ENCODE measurements at regions not wholly inside any gene's neighbourhood (a gene's known extent, or its start where the extent isn't known, plus 50 kb on each side); places are given as distances from the start of the nearest gene placed in this dataset.

DNA sequence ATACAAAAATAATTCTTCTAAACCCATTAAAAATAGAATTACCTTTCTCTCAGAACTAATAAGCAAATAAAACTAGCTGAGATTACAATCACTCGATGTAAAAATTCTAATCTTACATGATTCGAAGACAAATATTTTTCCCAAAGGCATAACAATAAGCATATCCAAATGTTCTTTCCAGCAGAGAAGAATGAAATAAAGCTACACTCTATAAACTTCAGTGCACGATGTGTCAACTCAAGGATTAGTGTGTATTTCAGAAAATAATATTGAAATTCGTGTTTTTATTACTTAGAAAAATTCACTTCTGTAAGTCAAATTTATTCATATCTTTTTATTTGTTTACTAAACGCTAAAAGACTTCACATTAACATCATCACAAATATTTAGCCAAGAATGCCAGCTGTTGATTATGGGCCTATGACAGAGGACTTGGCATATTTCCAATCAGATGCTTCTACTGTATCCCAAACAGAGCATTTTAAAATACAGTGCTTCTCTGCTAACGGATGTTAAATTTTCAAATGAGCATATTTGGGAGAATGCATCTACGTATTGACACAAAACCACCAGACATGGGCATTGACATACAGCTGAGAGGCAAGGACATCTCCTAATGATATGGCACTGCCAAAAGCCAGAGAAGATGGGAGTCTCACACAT, 54.7 kb upstream of the PDE7B start:
- TF ChIP-seq POLR2A (IDR thresholded peaks at IDR 0.05), result no peak
- TF ChIP-seq, protein P1, sequence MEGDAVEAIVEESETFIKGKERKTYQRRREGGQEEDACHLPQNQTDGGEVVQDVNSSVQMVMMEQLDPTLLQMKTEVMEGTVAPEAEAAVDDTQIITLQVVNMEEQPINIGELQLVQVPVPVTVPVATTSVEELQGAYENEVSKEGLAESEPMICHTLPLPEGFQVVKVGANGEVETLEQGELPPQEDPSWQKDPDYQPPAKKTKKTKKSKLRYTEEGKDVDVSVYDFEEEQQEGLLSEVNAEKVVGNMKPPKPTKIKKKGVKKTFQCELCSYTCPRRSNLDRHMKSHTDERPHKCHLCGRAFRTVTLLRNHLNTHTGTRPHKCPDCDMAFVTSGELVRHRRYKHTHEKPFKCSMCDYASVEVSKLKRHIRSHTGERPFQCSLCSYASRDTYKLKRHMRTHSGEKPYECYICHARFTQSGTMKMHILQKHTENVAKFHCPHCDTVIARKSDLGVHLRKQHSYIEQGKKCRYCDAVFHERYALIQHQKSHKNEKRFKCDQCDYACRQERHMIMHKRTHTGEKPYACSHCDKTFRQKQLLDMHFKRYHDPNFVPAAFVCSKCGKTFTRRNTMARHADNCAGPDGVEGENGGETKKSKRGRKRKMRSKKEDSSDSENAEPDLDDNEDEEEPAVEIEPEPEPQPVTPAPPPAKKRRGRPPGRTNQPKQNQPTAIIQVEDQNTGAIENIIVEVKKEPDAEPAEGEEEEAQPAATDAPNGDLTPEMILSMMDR (IDR thresholded peaks at IDR 0.05), result no peak
- intact Hi-C loops (cut with DNase I), result no loop called here
- H3K9me3 ChIP-seq, result no peaks in the 10 kb centered on the region
- no peaks in the 10 kb centered on the region for H3K4me1 ChIP-seq
- no peaks in the 10 kb centered on the region for H3K27me3 ChIP-seq
- WGBS (ENCODE audit: insufficient coverage, low coverage, low lambda C conversion rate, missing lambda C conversion rate), result 81% methylated on average over 7 of the region's 7 CpGs
- no peak for ATAC-seq
- H3K27ac ChIP-seq, result no peak overlapping the region
- H3K4me3 ChIP-seq, result no peak overlapping the region
- no peaks in the 10 kb centered on the region for H3K36me3 ChIP-seq
- no peak for DNase-seq

DNA sequence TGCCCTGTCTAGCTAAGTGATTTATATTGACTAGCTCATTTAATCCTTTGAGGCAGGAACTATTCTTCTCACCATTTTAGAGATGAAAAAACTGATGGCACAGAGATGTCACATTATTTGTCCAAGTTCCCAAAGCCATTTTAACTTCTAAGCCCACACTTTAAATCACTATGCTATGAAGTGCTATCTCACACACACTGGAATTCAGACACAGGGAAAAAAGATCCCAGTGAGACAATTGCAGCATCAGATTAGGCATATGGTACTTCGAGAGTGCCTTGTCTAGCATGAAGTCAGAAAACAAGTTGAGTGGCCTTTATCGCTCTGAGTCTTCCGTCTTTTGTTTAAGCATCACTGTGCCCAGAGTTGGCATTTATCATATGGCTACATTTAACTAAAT, 54.1 kb upstream of the PDE7B start:
- no peaks in the 10 kb centered on the region for H3K9me3 ChIP-seq
- DNase-seq (no peak), ATAC-seq (no peak)
- intact Hi-C loops (cut with DNase I), result no loop called here
- H3K27me3 ChIP-seq, result no peaks in the 10 kb centered on the region
- H3K27ac ChIP-seq, result no peak overlapping the region
- TF ChIP-seq, protein P1 (IDR thresholded peaks at IDR 0.05), result no peak
- no peak for TF ChIP-seq POLR2A (IDR thresholded peaks at IDR 0.05)
- no peaks in the 10 kb centered on the region for H3K4me1 ChIP-seq
- WGBS (ENCODE audit: insufficient coverage, low coverage, low lambda C conversion rate, missing lambda C conversion rate), result 91% methylated on average over 3 of the region's 3 CpGs
- no peak overlapping the region for H3K4me3 ChIP-seq
- no peaks in the 10 kb centered on the region for H3K36me3 ChIP-seq

DNA sequence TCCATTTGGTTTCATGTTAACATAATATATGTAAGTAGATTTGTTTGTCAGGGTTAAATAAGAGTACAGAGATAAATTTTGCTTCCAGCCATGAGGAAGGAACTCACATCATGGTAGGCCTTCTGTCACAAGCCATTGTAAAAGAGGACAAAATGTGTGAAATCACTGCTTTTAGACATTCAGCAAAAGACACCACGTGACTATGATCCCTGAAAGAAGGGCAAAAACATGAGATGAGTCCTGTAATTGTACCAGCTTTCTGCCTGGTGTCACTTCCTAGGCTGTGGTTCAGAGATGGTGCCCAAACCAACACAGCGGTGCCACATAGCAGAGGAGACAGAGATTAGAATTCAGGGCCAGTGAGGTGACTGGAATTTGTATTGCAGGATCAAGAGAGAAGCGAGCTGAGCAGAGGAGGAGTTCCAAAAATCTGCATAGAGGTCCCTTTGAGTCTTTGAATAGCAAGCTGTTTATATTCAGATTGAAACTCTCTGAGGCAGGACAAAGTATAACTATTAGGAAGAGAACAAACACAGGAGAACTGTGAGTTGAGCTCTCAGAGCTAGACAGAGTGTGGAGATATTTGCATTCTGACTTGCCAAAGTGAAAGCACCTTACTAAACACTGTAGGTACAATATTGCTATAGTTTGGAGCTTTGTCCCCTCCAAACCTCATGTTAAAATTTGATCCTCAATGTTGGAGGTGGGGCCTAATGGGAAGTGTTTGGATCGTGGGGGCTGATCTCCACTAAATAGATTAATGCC, 52.6 kb upstream of the PDE7B start:
- WGBS (ENCODE audit: insufficient coverage, low coverage, low lambda C conversion rate, missing lambda C conversion rate), result 69% methylated on average over 2 of the region's 4 CpGs
- TF ChIP-seq, protein P1 (IDR thresholded peaks at IDR 0.05), result no peak
- TF ChIP-seq POLR2A (IDR thresholded peaks at IDR 0.05), result no peak
- H3K27ac ChIP-seq, result no peak overlapping the region
- ATAC-seq, result peak; percentile 27 to 76 (median 49)
- H3K4me1 ChIP-seq, result no peaks in the 10 kb centered on the region
- H3K36me3 ChIP-seq, result no peaks in the 10 kb centered on the region
- no peaks in the 10 kb centered on the region for H3K9me3 ChIP-seq
- no peak for DNase-seq
- intact Hi-C loops (cut with DNase I), result no loop called here
- no peaks in the 10 kb centered on the region for H3K27me3 ChIP-seq
- no peak overlapping the region for H3K4me3 ChIP-seq

Measured in right lobe of liver (tissue), 6 donors.